HUES48 (cell line): ENCODE measurements at regions not wholly inside any gene's neighbourhood (a gene's known extent, or its start where the extent isn't known, plus 50 kb on each side); places are given as distances from the start of the nearest gene placed in this dataset.
"Not testable (repeated sequence)": the region's sequence is repeated elsewhere in the genome, so short reads cannot be mapped to it uniquely, and the experiment has no call there.

ENCODE experiments used
- H3K27ac ChIP-seq: one replicate; pipeline ENCODE4 v1.7.0; 2013; ENCODE audit warnings: low read depth, low read length, inconsistent platforms
- H3K27me3 ChIP-seq: 2 replicates; pipeline ENCODE4 v1.6.1; 2013; ENCODE audit warnings: mild to moderate bottlenecking, low read length; ENCODE audit not compliant: control insufficient read depth, insufficient read depth
- H3K36me3 ChIP-seq: 2 replicates; pipeline ENCODE4 v1.6.1; 2013; ENCODE audit warnings: low read length; ENCODE audit not compliant: control insufficient read depth, insufficient read depth
- H3K4me1 ChIP-seq: 2 replicates; pipeline ENCODE4 v1.6.1; 2013; ENCODE audit warnings: mild to moderate bottlenecking, low read length; ENCODE audit not compliant: control insufficient read depth, insufficient read depth
- H3K4me3 ChIP-seq: 2 replicates; pipeline ENCODE4 v1.5.1; 2013; ENCODE audit warnings: mild to moderate bottlenecking, low read depth, low read length
- H3K9ac ChIP-seq: 2 replicates; pipeline ENCODE4 v1.6.1; 2013; ENCODE audit warnings: mild to moderate bottlenecking, low read depth, low read length, moderate library complexity
- H3K9me3 ChIP-seq: 2 replicates; pipeline ENCODE4 v1.6.1; 2013; ENCODE audit warnings: low read length; ENCODE audit not compliant: control insufficient read depth, insufficient read depth

DNA sequence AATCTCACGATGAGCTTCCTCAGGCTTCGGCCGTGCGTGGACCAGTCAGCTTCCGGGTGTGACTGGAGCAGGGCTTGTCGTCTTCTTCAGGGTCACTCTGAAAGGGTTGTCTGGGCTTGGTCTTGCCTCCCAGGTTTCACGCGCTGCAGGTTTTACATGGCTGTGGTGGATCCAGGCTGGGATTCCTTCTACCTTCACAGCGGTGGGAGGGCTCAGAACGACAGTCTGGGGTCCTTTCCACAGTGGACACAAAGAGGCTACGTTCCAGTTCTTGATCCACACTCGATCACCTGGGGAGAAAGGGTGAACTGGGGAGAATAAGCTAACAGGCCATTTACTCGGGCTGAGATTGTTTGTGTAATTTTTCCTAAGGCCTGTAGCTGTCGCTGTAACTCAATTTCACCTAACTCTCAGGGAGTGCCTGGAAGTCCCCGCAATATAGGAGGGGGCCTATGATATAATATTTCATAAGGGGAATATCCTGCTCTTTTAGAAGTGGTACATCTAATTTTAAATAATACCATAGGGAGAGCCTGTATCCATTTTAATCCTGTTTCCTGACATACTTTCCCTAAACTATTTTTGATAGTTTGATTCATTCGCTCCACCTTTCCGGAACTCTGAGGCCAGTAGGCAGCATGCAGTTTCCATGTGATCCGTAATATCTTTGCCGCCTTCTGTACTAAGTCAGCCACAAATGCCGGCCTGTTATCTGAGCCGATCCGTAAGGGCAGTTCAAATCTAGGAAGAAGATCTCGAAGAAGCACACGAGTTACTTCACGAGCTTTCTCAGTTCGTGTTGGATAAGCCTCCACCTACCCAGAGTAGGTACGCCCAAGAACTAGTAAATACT is 97.4 kb upstream of the ZNF195 start:
- H3K4me3 ChIP-seq, H3K9ac ChIP-seq, H3K4me1 ChIP-seq, H3K27me3 ChIP-seq, H3K27ac ChIP-seq, H3K36me3 ChIP-seq, H3K9me3 ChIP-seq: not testable (repeated sequence)

DNA sequence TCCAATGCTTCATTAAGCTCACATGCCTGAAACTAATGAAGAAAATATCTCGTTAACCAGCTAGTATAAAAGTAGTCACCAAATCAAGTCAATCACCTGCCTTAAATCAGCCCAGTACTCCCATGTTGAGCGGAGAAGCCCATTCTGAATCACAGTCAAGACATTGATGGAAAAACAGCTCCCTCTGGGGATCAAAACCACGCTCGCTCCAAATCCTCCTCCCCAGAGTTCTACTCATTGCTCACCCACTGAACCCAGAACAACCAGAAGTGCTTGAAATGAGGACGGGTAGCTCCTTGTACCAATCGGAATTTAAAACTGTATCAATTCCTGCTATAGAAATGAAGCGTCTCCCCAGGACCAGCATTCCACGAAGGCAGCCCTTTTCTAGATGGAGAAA is 90.0 kb upstream of the ZNF195 start:
- not testable (repeated sequence) for H3K4me3 ChIP-seq, H3K27ac ChIP-seq, H3K9me3 ChIP-seq, H3K27me3 ChIP-seq, H3K4me1 ChIP-seq, H3K36me3 ChIP-seq, H3K9ac ChIP-seq

DNA sequence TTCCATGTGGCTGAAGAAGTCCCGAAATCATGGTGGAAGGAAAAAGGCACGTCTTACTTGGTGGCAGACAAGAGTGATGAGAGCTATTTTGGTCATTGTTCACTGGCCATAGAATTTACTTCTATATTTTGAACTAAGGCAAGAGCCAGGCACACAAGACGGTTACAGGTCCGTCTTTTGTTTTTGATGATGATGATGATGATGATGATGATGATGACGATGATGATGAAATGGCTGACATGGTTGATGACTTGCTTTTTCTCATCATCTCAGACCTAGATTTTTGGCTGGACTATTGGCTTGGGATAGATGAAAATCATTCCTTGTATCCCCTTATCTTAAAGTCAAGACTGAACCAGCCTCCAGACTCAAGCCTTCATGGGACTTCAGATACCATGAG is 88.7 kb upstream of the ZNF195 start:
- not testable (repeated sequence) for H3K4me1 ChIP-seq, H3K36me3 ChIP-seq, H3K27ac ChIP-seq, H3K9ac ChIP-seq, H3K27me3 ChIP-seq, H3K4me3 ChIP-seq, H3K9me3 ChIP-seq

DNA sequence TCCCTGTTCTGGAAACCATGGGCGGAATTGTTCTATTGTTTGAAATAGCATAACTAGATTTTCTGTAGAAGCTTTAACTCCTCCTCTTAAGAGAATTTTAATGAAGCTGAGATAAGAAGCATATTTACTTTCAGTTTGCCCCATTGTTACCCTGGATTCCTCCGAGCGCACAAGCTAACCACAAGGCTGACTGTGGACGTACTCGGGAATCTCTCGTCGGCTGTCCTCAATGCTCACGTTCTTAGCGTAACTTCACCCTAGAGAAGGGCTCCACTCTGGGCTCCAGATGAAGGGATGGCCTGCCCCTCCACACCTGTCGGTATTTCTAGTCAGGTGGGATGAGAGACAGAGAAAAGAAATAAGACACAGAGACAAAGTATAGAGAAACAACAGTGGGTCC is 76.7 kb upstream of the ZNF195 start:
- not testable (repeated sequence) for H3K9me3 ChIP-seq, H3K4me1 ChIP-seq, H3K9ac ChIP-seq, H3K27me3 ChIP-seq, H3K4me3 ChIP-seq, H3K36me3 ChIP-seq, H3K27ac ChIP-seq

- H3K9ac ChIP-seq, H3K4me3 ChIP-seq, H3K36me3 ChIP-seq, H3K4me1 ChIP-seq, H3K27me3 ChIP-seq, H3K27ac ChIP-seq, H3K9me3 ChIP-seq: not testable (repeated sequence)
Observed at GRCh38 chr11:3454844-3455243, 75.9 kb upstream of the ZNF195 start.

DNA sequence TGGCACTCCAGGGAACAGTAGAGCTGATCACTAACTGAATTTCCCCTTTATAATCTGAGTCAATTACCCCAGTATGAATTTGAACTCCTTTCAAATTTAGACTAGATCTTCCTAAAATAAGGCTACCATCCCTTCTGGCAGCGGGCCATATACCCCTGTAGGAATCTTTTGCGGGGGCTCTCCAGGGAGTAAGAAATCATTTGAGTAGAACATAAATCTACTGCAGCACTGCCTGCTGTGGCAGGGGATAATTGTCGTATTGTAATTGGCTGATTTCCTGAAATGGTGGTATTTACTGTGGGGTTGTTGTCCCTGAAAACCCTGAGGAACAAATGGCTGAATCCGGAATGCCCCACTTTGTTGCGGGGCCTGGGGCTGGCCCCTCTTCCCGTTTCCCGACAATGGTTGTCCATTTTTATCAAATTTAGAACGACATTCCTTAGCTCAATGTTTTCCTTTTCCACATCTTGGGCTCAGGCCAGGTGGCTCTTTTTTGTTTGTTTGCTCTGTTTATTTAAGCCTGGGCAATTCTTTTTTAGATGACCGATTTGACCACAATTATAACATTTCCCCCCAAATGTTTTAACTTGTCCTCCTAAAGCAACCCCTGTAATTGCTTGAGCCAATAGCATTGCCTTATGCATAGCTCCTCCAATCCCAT is 74.8 kb upstream of the ZNF195 start:
- H3K36me3 ChIP-seq, H3K4me3 ChIP-seq, H3K9ac ChIP-seq, H3K27me3 ChIP-seq, H3K9me3 ChIP-seq, H3K27ac ChIP-seq, H3K4me1 ChIP-seq: not testable (repeated sequence)

- H3K27me3 ChIP-seq, H3K4me3 ChIP-seq, H3K4me1 ChIP-seq, H3K36me3 ChIP-seq, H3K9me3 ChIP-seq, H3K9ac ChIP-seq, H3K27ac ChIP-seq: not testable (repeated sequence)
Observed at GRCh38 chr11:3450822-3451221, 71.9 kb upstream of the ZNF195 start.

- not testable (repeated sequence) for H3K9me3 ChIP-seq
Observed at GRCh38 chr11:3445535-3445934, 66.6 kb upstream of the ZNF195 start.

DNA sequence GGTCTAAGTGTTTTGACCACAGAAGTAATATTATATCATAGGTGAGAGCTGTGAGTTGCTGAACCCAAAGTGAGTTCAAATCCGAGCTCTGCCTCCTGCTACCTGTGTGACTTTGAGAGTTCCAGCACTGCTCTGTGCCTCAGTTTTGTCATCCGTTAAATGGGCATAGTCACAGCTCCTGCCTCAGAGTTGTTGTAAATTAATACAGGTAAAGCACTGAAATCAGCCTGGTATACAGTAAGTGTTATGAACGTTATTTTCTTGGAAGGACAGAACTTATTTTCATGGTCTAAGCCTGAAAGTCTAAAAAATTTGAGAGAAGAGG is 65.4 kb upstream of the ZNF195 start:
- H3K9ac ChIP-seq, H3K9me3 ChIP-seq, H3K27ac ChIP-seq, H3K4me3 ChIP-seq, H3K36me3 ChIP-seq, H3K27me3 ChIP-seq, H3K4me1 ChIP-seq: not testable (repeated sequence)

More at GRCh38 chr11:3445535-3445934, 66.6 kb upstream of the ZNF195 start:
- H3K27ac ChIP-seq, H3K9ac ChIP-seq, H3K36me3 ChIP-seq, H3K27me3 ChIP-seq, H3K4me3 ChIP-seq, H3K4me1 ChIP-seq: not testable (repeated sequence)

- H3K4me1 ChIP-seq, H3K36me3 ChIP-seq, H3K27me3 ChIP-seq, H3K27ac ChIP-seq, H3K9ac ChIP-seq, H3K9me3 ChIP-seq, H3K4me3 ChIP-seq: not testable (repeated sequence)
Observed at GRCh38 chr11:3443700-3444419, 64.9 kb upstream of the ZNF195 start.

DNA sequence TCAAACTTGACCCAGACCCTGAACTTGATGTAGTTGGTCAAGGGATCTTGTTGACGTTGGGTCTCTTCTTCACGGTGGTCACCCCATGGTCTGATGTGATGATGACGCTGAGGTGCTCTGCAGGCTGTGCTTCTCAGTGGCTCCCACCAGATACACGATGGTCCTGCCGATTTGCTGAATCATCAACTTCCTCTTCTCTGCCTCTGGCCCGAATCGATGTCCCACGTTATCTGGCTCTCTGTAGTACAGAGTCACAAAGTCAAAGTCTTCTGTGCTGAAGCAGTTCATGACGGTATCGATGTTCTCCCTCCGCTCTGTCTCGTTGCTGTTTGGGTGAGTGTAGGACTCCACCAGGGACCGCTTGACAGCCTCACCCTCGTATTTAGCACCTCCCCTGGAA is 58.5 kb upstream of the ZNF195 start:
- H3K4me3 ChIP-seq, H3K9ac ChIP-seq, H3K27ac ChIP-seq, H3K27me3 ChIP-seq, H3K4me1 ChIP-seq, H3K9me3 ChIP-seq, H3K36me3 ChIP-seq: not testable (repeated sequence)
